BJ (cell line): ENCODE measurements at regions not wholly inside any gene's neighbourhood (a gene's known extent, or its start where the extent isn't known, plus 50 kb on each side); places are given as distances from the start of the nearest gene placed in this dataset.

Experiments
- CTCF ChIA-PET: fragments of 350-600 bp; formaldehyde crosslinking; extraction: SDS; loops from one replicate; lab custom pipeline; 2021; ENCODE audit warnings: antibody characterized with exemption, inconsistent platforms; lab: Yijun Ruan, JAX
- POLR2A ChIA-PET: fragments of 300-600 bp; sonication (Branson Sonifier 250); formaldehyde crosslinking; extraction: SDS; loops from one replicate; lab custom pipeline; 2021; ENCODE audit warnings: antibody characterized with exemption; lab: Charles Lee
- DNase-seq: peaks from one replicate; pipeline ENCODE4 v3.0.0-alpha.2; 2011; ENCODE audit warnings: low read depth
- H3K27me3 ChIP-seq: 2 replicates; pipeline ENCODE4 v1.6.0; 2011; ENCODE audit warnings: low read length; ENCODE audit not compliant: control insufficient read depth, insufficient read depth
- H3K36me3 ChIP-seq: 2 replicates; pipeline ENCODE4 v1.5.1; 2011; ENCODE audit warnings: low read length; ENCODE audit not compliant: control insufficient read depth, insufficient read depth
- H3K4me3 ChIP-seq: 2 replicates; pipeline ENCODE4 v1.5.1; 2011; ENCODE audit warnings: low read depth, mild to moderate bottlenecking, control low read depth, low read length
- TF ChIP-seq, protein P1 (sequence below): IDR thresholded peaks from 2 replicates; pipeline ENCODE4 v1.5.1; 2011; ENCODE audit warnings: low read depth, mild to moderate bottlenecking, control low read depth, inconsistent platforms, low read length, moderate library complexity; ENCODE audit not compliant: insufficient read depth

DNA sequence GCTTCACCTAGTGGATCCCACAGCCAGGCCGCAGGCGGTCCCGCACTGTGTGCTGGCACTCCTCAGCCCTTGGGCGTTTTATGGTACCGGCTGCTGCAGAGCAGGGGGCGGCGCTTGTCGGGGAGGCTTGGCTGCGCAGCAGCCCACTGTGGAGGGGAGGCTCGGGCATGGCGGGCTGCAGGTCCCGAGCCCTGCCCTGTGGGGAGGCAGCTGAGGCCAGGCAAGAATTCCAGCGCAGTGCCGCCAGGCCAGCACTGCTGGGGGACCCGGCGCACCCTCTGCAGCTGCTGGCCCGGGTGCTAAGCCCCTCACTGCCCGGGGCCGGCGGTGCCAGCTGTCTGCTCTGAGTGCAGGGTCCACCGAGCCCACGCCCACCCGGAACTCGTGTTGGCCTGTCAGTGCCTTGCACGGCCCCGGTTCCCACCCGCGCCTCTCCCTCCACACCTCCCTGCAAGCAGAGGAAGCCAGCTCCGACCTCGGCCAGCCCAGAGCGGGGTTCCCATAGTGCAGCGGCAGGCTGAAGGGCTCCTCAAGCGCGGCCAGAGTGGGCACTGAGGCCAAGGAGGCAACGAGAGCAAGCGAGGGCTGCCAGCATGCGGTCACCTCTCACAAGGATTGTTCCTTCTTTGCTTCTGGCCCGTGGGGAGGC is 435.0 kb upstream of the ATP10A start:
- DNase-seq, result no peak
- no peaks in the 10 kb centered on the region for H3K36me3 ChIP-seq
- no peak overlapping the region for H3K4me3 ChIP-seq
- ChIA-PET POLR2A (no interaction called here), CTCF (no interaction called here)
- H3K27me3 ChIP-seq, result no peaks in the 10 kb centered on the region
- TF ChIP-seq, protein P1, sequence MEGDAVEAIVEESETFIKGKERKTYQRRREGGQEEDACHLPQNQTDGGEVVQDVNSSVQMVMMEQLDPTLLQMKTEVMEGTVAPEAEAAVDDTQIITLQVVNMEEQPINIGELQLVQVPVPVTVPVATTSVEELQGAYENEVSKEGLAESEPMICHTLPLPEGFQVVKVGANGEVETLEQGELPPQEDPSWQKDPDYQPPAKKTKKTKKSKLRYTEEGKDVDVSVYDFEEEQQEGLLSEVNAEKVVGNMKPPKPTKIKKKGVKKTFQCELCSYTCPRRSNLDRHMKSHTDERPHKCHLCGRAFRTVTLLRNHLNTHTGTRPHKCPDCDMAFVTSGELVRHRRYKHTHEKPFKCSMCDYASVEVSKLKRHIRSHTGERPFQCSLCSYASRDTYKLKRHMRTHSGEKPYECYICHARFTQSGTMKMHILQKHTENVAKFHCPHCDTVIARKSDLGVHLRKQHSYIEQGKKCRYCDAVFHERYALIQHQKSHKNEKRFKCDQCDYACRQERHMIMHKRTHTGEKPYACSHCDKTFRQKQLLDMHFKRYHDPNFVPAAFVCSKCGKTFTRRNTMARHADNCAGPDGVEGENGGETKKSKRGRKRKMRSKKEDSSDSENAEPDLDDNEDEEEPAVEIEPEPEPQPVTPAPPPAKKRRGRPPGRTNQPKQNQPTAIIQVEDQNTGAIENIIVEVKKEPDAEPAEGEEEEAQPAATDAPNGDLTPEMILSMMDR, result no peak

DNA sequence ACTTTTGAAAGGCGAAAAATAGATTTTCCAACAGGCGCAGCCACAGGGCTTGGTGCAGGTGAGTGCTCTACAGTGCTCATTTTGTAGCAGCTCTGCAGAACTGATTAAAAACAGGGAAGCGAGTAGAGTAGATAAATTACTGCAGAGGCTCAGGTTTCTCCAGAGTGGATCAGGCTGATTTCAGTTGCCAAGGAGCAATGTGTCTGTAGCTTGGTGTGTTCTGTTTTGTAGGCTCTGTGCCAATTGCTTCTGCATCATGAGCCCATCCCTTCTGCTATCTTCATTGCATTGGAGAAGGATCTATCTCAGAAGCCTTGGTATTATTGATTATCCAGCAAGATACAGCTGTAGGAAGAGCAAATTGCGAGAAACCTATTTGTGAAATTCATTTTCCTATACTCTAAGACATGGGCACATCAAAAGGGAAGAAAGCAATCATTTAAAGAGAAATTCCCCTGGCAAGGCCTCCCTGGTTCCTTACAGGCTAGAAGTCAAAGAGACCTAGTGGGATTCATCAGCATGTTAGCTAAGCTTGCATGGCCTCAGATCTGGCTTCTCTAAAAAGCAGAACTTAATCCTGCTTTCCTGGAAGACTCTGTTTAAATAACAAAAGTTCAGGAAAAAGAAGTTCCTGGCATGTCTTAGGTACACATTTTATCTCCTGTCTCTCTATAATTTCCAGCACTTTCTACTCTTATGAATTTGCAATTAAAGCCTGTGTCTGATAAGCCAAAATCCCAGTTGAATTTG is 432.4 kb upstream of the ATP10A start:
- no peak for DNase-seq
- Histone ChIP-seq H3K27me3 (no peaks in the 10 kb centered on the region), H3K36me3 (no peaks in the 10 kb centered on the region), H3K4me3 (no peak overlapping the region)
- ChIA-PET CTCF (no interaction called here), POLR2A (no interaction called here)
- TF ChIP-seq, protein P1, result no peak

DNA sequence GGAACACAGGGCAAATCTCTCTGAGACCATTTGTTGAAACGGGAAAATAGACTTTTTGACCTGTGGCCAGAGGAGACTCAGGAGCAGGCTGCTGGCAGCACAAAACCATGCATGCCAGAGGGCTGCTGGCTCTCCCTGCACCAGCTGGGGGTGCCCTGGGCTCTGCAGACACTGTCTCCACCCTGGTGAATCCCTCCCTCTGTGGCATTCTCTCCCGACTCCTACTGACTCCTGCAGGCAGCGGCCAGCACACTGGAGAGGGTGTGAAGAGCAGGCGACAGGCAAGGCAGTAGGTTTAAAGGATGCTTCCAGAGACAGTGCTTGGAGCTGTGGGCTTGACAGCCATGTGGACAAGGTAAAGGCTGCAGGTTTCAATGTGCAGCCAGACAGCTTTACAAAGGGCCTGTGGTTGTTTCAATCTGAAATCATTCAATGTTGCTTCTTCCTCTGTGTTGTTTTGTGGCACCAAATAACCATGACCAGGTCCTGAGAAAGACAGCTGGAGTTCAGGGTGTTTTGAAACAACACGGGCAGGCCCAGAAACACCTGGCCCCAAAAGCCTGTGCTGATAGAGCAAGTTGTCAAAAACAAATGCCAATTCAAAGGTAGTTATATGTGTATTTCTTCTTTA is 431.0 kb upstream of the ATP10A start:
- ChIA-PET CTCF (interaction anchor here (0.8 kb wide), 1 partner anchor 10 kb away, joined by 3 read pairs; no protein-coding TSS in a partner anchor), POLR2A (no interaction called here)
- DNase-seq, result no peak
- no peaks in the 10 kb centered on the region for H3K27me3 ChIP-seq
- H3K4me3 ChIP-seq, result no peak overlapping the region
- TF ChIP-seq, protein P1, result no peak
- H3K36me3 ChIP-seq, result no peaks in the 10 kb centered on the region

DNA sequence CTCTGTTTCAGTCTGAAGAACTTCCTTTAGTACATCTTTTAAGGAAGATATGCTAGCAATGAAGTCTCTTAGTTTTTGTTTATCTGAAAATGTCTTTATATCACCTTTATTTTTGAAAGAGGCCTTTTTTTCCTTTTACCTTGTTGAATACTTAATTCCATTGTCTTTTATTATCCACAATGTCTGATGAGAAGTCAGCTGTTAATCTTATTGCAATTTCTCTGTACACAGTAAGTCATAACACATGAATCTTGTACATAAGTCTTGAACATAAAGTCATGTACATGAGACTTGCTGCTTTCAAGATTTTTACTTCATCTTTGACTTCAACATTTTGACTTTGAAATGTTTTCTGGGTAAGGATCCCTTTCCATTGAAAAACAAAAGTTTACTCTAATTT is 424.3 kb upstream of the ATP10A start:
- H3K36me3 ChIP-seq, result no peaks in the 10 kb centered on the region
- no peak for DNase-seq
- POLR2A ChIA-PET, result no interaction called here
- H3K27me3 ChIP-seq, result no peaks in the 10 kb centered on the region
- CTCF ChIA-PET, result no interaction called here
- TF ChIP-seq, protein P1, result no peak
- no peak overlapping the region for H3K4me3 ChIP-seq

DNA sequence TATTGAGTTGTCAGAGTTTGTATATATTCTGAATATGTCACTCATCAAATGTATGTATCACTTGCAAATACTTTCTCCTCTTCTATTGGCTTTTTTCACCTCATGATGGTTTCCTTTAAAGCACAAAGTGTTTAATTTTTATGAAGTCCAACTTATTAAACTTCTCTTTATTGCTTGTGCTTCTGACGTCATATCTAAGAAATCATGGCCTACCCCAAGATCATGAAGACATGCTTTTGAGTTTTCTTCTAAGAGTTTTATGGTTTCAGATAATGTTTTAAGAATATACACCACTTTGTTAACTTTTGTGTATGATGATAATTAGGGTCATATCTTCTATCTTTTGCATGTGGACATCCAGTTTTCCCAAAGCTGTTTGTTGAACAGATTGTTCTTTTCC is 417.2 kb upstream of the ATP10A start:
- H3K27me3 ChIP-seq, result no peaks in the 10 kb centered on the region
- DNase-seq, result no peak
- TF ChIP-seq, protein P1, result no peak
- no peak overlapping the region for H3K4me3 ChIP-seq
- POLR2A ChIA-PET, result no interaction called here
- CTCF ChIA-PET, result no interaction called here
- H3K36me3 ChIP-seq, result no peaks in the 10 kb centered on the region
